PFSK-1 (cell line): ENCODE measurements at regions not wholly inside any gene's neighbourhood (a gene's known extent, or its start where the extent isn't known, plus 50 kb on each side); places are given as distances from the start of the nearest gene placed in this dataset.

Source experiments
- FOXP2 ChIP-seq: optimal IDR thresholded peaks from 2 replicates; pipeline ENCODE3; 2011; ENCODE audit warnings: borderline replicate concordance, control low read depth, inconsistent platforms; ENCODE audit not compliant: insufficient read depth; ENCODE audit errors: extremely low read length, extremely low read depth
- POLR2AphosphoS5 ChIP-seq: IDR thresholded peaks from 2 replicates; pipeline ENCODE4 v1.6.1; 2012; ENCODE audit warnings: low read depth, mild to moderate bottlenecking, control low read depth, low read length, moderate library complexity
- REST ChIP-seq, 2 experiments: IDR thresholded peaks; 2 replicates each; pipeline versions ENCODE4 v1.6.1 to v1.8.0; 2011 to 2012; ENCODE audit warnings: low read depth in 2 of 2, low read length in 2 of 2, control low read depth in 1 of 2, inconsistent platforms in 1 of 2, mild to moderate bottlenecking in 1 of 2, moderate library complexity in 1 of 2; ENCODE audit not compliant: insufficient read depth in 1 of 2
- SIN3A ChIP-seq: IDR thresholded peaks from 2 replicates; pipeline ENCODE4 v1.6.1; 2012; ENCODE audit warnings: mild to moderate bottlenecking, low read length, moderate library complexity, borderline replicate concordance; ENCODE audit not compliant: insufficient read depth
- TAF1 ChIP-seq: IDR thresholded peaks from 2 replicates; pipeline ENCODE4 v1.6.1; 2012; ENCODE audit warnings: low read length, control low read depth, borderline replicate concordance; ENCODE audit not compliant: insufficient read depth

DNA sequence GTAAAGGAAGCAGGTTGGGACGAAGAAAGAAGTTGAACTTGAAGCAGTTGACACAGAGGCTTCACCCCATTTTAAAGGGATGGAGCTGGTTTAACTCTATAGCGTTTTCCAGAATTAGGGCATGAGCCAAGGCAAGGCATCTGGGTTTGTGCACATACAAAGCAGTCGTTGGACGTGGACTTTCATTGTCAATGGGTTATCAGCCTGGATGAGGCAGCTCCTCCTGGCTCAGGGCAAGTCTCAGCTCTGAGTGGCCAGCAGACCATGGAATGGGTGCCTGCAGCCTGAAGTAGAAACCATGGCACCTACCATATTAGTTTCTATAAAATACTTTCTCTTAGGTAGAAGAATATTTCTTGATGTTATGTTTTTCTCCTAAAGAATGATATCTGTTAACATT is 163.8 kb upstream of the KCNK2 start:
- no peak for TF ChIP-seq REST (IDR thresholded peaks at IDR 0.05; ENCODE audit: insufficient read depth in 1 of 2, low read depth in 2 of 2, low read length in 2 of 2)
- TF ChIP-seq POLR2AphosphoS5: no peak
- no peak for TF ChIP-seq FOXP2

- TF ChIP-seq FOXP2: no peak
- TF ChIP-seq POLR2AphosphoS5: no peak
- TF ChIP-seq SIN3A: no peak
- TF ChIP-seq REST (IDR thresholded peaks at IDR 0.05; ENCODE audit: insufficient read depth in 1 of 2, low read depth in 2 of 2, low read length in 2 of 2): no peak
These were observed 162.2 kb upstream of the KCNK2 start for GRCh38 chr1:214920337-214920736.

DNA sequence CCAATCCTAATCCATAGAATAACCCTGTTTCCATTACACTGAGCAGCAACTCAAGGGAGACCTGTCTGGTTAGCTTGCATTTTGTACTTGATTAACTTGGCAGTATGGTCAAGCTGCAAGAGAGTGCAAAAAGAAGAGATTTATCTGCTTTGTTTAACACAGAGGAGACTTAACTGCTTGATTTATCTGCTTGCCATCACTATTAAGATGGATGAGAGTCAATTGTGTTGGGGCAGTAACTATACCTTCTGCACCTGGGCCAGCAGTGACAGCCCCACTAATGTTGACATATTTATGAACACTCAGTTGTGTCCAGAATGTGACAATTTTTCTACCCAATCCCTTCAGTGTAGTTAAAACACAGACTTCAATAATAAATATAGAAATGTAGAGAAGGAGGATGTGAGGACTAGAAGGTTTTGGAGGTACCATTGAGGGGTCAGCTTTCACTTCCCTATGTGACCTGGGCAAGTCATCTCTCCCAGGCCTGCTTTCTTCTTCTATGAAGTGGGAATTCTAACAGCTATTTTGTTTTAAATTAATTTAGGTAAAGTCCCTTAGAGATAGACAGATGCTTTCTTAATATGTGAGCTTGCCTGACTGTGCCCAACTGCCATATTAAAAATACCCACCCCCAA is 159.1 kb upstream of the KCNK2 start:
- no peak for TF ChIP-seq FOXP2
- no peak for TF ChIP-seq TAF1
- TF ChIP-seq POLR2AphosphoS5: no peak
- TF ChIP-seq SIN3A: no peak
- no peak for TF ChIP-seq REST (IDR thresholded peaks at IDR 0.05; ENCODE audit: insufficient read depth in 1 of 2, low read depth in 2 of 2, low read length in 2 of 2)

GRCh38 chr1:214927796-214928195 is 154.7 kb upstream of the KCNK2 start:
- TF ChIP-seq REST (IDR thresholded peaks at IDR 0.05; ENCODE audit: insufficient read depth in 1 of 2, low read depth in 2 of 2, low read length in 2 of 2) (no peak), SIN3A (no peak), FOXP2 (no peak), POLR2AphosphoS5 (no peak), TAF1 (no peak)

DNA sequence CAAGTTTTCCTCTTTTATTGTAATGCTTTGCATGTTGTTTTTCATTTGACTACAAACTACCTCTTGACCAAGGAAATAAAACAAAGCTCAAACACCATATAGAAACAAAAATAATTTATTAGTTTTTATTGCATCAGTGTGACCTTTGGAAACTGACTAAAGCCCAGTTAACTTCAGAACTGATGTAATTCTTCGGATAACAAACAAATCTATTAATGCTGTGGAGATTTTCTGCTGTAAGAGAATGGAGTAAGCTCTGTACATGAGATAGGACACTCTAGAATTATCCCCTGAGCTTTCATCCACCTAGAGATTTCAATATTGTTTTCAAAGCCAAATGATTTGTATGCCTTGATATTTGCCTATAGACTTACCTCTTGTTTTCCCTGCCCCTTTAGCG is 154.0 kb upstream of the KCNK2 start:
- TF ChIP-seq FOXP2 (no peak), REST (IDR thresholded peaks at IDR 0.05; ENCODE audit: insufficient read depth in 1 of 2, low read depth in 2 of 2, low read length in 2 of 2) (no peak), POLR2AphosphoS5 (no peak), TAF1 (no peak), SIN3A (no peak)
